ENCODE measurements at regions not wholly inside any gene's neighbourhood (a gene's known extent, or its start where the extent isn't known, plus 50 kb on each side); places are given as distances from the start of the nearest gene placed in this dataset.

GRCh38 chr1:219783605-219784235 is 144.6 kb downstream of the SLC30A10 start:
- ATAC-seq (ENCODE audit: low FRiP score) (no peak), DNase-seq (no peak)
- Histone ChIP-seq H3K27ac (ENCODE audit: low read depth in 1 of 2, low read length in 2 of 2) (no peak overlapping the region), H3K9me3 (ENCODE audit: control insufficient read depth, low read length) (peaks cover 3% of the 10 kb centered on the region), H3K36me3 (ENCODE audit: control insufficient read depth in 1 of 2, insufficient read depth in 2 of 2, low read length in 1 of 2) (no peaks in the 10 kb centered on the region), H3K4me1 (ENCODE audit: control insufficient read depth in 1 of 2, insufficient read depth in 2 of 2, low read length in 2 of 2) (no peaks in the 10 kb centered on the region), H3K4me3 (ENCODE audit: low read length in 2 of 2) (no peak overlapping the region), H3K27me3 (ENCODE audit: control insufficient read depth in 1 of 2, insufficient read depth in 2 of 2, low read length in 1 of 2) (peaks cover 0 to 2% of the 10 kb centered on the region in 2 donors)
- 90 to 97% methylated on average over 2 of the region's 2 CpGs for WGBS, 2 donors
- intact Hi-C loops (cut with DNase I), result no loop called here

- H3K27me3 ChIP-seq (ENCODE audit: control insufficient read depth in 1 of 2, insufficient read depth in 2 of 2, low read length in 1 of 2), result peaks cover 0 to 2% of the 10 kb centered on the region in 2 donors
- DNase-seq (no peak), ATAC-seq (ENCODE audit: low FRiP score) (no peak)
- intact Hi-C loops (cut with DNase I), result no loop called here
- no peak overlapping the region for H3K4me3 ChIP-seq (ENCODE audit: low read length in 2 of 2)
- 90 to 92% methylated on average over 3 of the region's 3 CpGs for WGBS, 2 donors
- no peaks in the 10 kb centered on the region for H3K9me3 ChIP-seq (ENCODE audit: control insufficient read depth, low read length)
- H3K4me1 ChIP-seq (ENCODE audit: control insufficient read depth in 1 of 2, insufficient read depth in 2 of 2, low read length in 2 of 2), result no peaks in the 10 kb centered on the region
- no peaks in the 10 kb centered on the region for H3K36me3 ChIP-seq (ENCODE audit: control insufficient read depth in 1 of 2, insufficient read depth in 2 of 2, low read length in 1 of 2)
- H3K27ac ChIP-seq (ENCODE audit: low read depth in 1 of 2, low read length in 2 of 2), result no peak overlapping the region
Observed at GRCh38 chr1:219782929-219783328, 145.4 kb downstream of the SLC30A10 start.

GRCh38 chr1:219782311-219782710 is 146.0 kb downstream of the SLC30A10 start:
- Histone ChIP-seq H3K27ac (ENCODE audit: low read depth in 1 of 2, low read length in 2 of 2) (no peak overlapping the region), H3K27me3 (ENCODE audit: control insufficient read depth in 1 of 2, insufficient read depth in 2 of 2, low read length in 1 of 2) (peaks cover 0 to 2% of the 10 kb centered on the region in 2 donors), H3K4me3 (ENCODE audit: low read length in 2 of 2) (no peak overlapping the region), H3K9me3 (ENCODE audit: control insufficient read depth, low read length) (no peaks in the 10 kb centered on the region), H3K36me3 (ENCODE audit: control insufficient read depth in 1 of 2, insufficient read depth in 2 of 2, low read length in 1 of 2) (no peaks in the 10 kb centered on the region), H3K4me1 (ENCODE audit: control insufficient read depth in 1 of 2, insufficient read depth in 2 of 2, low read length in 2 of 2) (no peaks in the 10 kb centered on the region)
- DNase-seq, result no peak
- WGBS, 2 donors, result 84% methylated on average over 4 of the region's 4 CpGs
- intact Hi-C loops (cut with DNase I), result no loop called here
- ATAC-seq (ENCODE audit: low FRiP score), result no peak

GRCh38 chr1:219781491-219781890 is 146.9 kb downstream of the SLC30A10 start:
- no peaks in the 10 kb centered on the region for H3K36me3 ChIP-seq (ENCODE audit: control insufficient read depth in 1 of 2, insufficient read depth in 2 of 2, low read length in 1 of 2)
- H3K27me3 ChIP-seq (ENCODE audit: control insufficient read depth in 1 of 2, insufficient read depth in 2 of 2, low read length in 1 of 2), result peaks cover 0 to 2% of the 10 kb centered on the region in 2 donors
- no peaks in the 10 kb centered on the region for H3K9me3 ChIP-seq (ENCODE audit: control insufficient read depth, low read length)
- H3K4me1 ChIP-seq (ENCODE audit: control insufficient read depth in 1 of 2, insufficient read depth in 2 of 2, low read length in 2 of 2), result no peaks in the 10 kb centered on the region
- no peak for DNase-seq
- H3K27ac ChIP-seq (ENCODE audit: low read depth in 1 of 2, low read length in 2 of 2), result no peak overlapping the region
- H3K4me3 ChIP-seq (ENCODE audit: low read length in 2 of 2), result no peak overlapping the region
- ATAC-seq (ENCODE audit: low FRiP score), result no peak
- intact Hi-C loops (cut with DNase I), result no loop called here

GRCh38 chr1:219778793-219779369 is 149.5 kb downstream of the SLC30A10 start:
- Histone ChIP-seq H3K27me3 (ENCODE audit: control insufficient read depth in 1 of 2, insufficient read depth in 2 of 2, low read length in 1 of 2) (no peaks in the 10 kb centered on the region), H3K27ac (ENCODE audit: low read depth in 1 of 2, low read length in 2 of 2) (no peak overlapping the region), H3K36me3 (ENCODE audit: control insufficient read depth in 1 of 2, insufficient read depth in 2 of 2, low read length in 1 of 2) (no peaks in the 10 kb centered on the region), H3K4me1 (ENCODE audit: control insufficient read depth in 1 of 2, insufficient read depth in 2 of 2, low read length in 2 of 2) (no peaks in the 10 kb centered on the region), H3K4me3 (ENCODE audit: low read length in 2 of 2) (peak overlapping the region in 1 of 2 donors; percentile 10), H3K9me3 (ENCODE audit: control insufficient read depth, low read length) (no peaks in the 10 kb centered on the region)
- 7 to 11% methylated on average over 4 of the region's 4 CpGs for WGBS, 2 donors
- DNase-seq (no peak), ATAC-seq (ENCODE audit: low FRiP score) (no peak)
- intact Hi-C loops (cut with DNase I), result no loop called here

- 40 to 61% methylated on average over 3 of the region's 3 CpGs for WGBS, 2 donors
- no peaks in the 10 kb centered on the region for H3K4me1 ChIP-seq (ENCODE audit: control insufficient read depth in 1 of 2, insufficient read depth in 2 of 2, low read length in 2 of 2)
- intact Hi-C loops (cut with DNase I), result no loop called here
- ATAC-seq (ENCODE audit: low FRiP score) (no peak), DNase-seq (no peak)
- H3K27me3 ChIP-seq (ENCODE audit: control insufficient read depth in 1 of 2, insufficient read depth in 2 of 2, low read length in 1 of 2), result no peaks in the 10 kb centered on the region
- H3K27ac ChIP-seq (ENCODE audit: low read depth in 1 of 2, low read length in 2 of 2), result no peak overlapping the region
- no peaks in the 10 kb centered on the region for H3K9me3 ChIP-seq (ENCODE audit: control insufficient read depth, low read length)
- no peaks in the 10 kb centered on the region for H3K36me3 ChIP-seq (ENCODE audit: control insufficient read depth in 1 of 2, insufficient read depth in 2 of 2, low read length in 1 of 2)
- no peak overlapping the region for H3K4me3 ChIP-seq (ENCODE audit: low read length in 2 of 2)
Observed at GRCh38 chr1:219778110-219778509, 150.2 kb downstream of the SLC30A10 start.

GRCh38 chr1:219774386-219774785 is 154.0 kb downstream of the SLC30A10 start:
- intact Hi-C loops (cut with DNase I), result no loop called here
- Histone ChIP-seq H3K4me3 (ENCODE audit: low read length in 2 of 2) (no peak overlapping the region), H3K36me3 (ENCODE audit: control insufficient read depth in 1 of 2, insufficient read depth in 2 of 2, low read length in 1 of 2) (no peaks in the 10 kb centered on the region), H3K27me3 (ENCODE audit: control insufficient read depth in 1 of 2, insufficient read depth in 2 of 2, low read length in 1 of 2) (no peaks in the 10 kb centered on the region), H3K27ac (ENCODE audit: low read depth in 1 of 2, low read length in 2 of 2) (no peak overlapping the region), H3K9me3 (ENCODE audit: control insufficient read depth, low read length) (peaks cover 2% of the 10 kb centered on the region), H3K4me1 (ENCODE audit: control insufficient read depth in 1 of 2, insufficient read depth in 2 of 2, low read length in 2 of 2) (no peaks in the 10 kb centered on the region)
- ATAC-seq (ENCODE audit: low FRiP score) (no peak), DNase-seq (no peak)
- 95 to 100% methylated on average over 2 of the region's 2 CpGs for WGBS, 2 donors

GRCh38 chr1:219773775-219774174 is 154.6 kb downstream of the SLC30A10 start:
- no peaks in the 10 kb centered on the region for H3K36me3 ChIP-seq (ENCODE audit: control insufficient read depth in 1 of 2, insufficient read depth in 2 of 2, low read length in 1 of 2)
- ATAC-seq (ENCODE audit: low FRiP score), result no peak
- 75 to 76% methylated on average over 3 of the region's 3 CpGs for WGBS, 2 donors
- no peak overlapping the region for H3K4me3 ChIP-seq (ENCODE audit: low read length in 2 of 2)
- H3K27ac ChIP-seq (ENCODE audit: low read depth in 1 of 2, low read length in 2 of 2), result no peak overlapping the region
- no peak for DNase-seq
- no peaks in the 10 kb centered on the region for H3K4me1 ChIP-seq (ENCODE audit: control insufficient read depth in 1 of 2, insufficient read depth in 2 of 2, low read length in 2 of 2)
- intact Hi-C loops (cut with DNase I), result no loop called here
- no peaks in the 10 kb centered on the region for H3K27me3 ChIP-seq (ENCODE audit: control insufficient read depth in 1 of 2, insufficient read depth in 2 of 2, low read length in 1 of 2)
- H3K9me3 ChIP-seq (ENCODE audit: control insufficient read depth, low read length), result peaks cover 2% of the 10 kb centered on the region

GRCh38 chr1:219773110-219773509 is 155.2 kb downstream of the SLC30A10 start:
- intact Hi-C loops (cut with DNase I), result no loop called here

More at GRCh38 chr1:219773110-219773509, 155.2 kb downstream of the SLC30A10 start:
- Histone ChIP-seq H3K27me3 (ENCODE audit: control insufficient read depth in 1 of 2, insufficient read depth in 2 of 2, low read length in 1 of 2) (no peaks in the 10 kb centered on the region), H3K27ac (ENCODE audit: low read depth in 1 of 2, low read length in 2 of 2) (no peak overlapping the region), H3K36me3 (ENCODE audit: control insufficient read depth in 1 of 2, insufficient read depth in 2 of 2, low read length in 1 of 2) (no peaks in the 10 kb centered on the region), H3K4me1 (ENCODE audit: control insufficient read depth in 1 of 2, insufficient read depth in 2 of 2, low read length in 2 of 2) (no peaks in the 10 kb centered on the region), H3K9me3 (ENCODE audit: control insufficient read depth, low read length) (peaks cover 2% of the 10 kb centered on the region), H3K4me3 (ENCODE audit: low read length in 2 of 2) (no peak overlapping the region)
- ATAC-seq (ENCODE audit: low FRiP score) (no peak), DNase-seq (no peak)
- WGBS, 2 donors, result 33 to 39% methylated on average over 1 of the region's 1 CpG

All from aorta (tissue), 5 donors.